OCI-LY3 (cell line): ENCODE measurements at regions not wholly inside any gene's neighbourhood (a gene's known extent, or its start where the extent isn't known, plus 50 kb on each side); places are given as distances from the start of the nearest gene placed in this dataset.

Experiments used
- CTCF ChIP-seq: fragments of 200-600, 300-600 bp; sonication (generic); IDR thresholded peaks from 2 replicates; pipeline ENCODE4 v1.5.1; 2014; ENCODE audit warnings: antibody characterized with exemption, low read length, low read depth
- EZH2phosphoT487 ChIP-seq: fragments of 200-600 bp; shearing (Covaris generic); IDR thresholded peaks from 2 replicates; pipeline ENCODE4 v1.6.1; 2018; ENCODE audit warnings: antibody characterized with exemption, mixed run types, low read depth

DNA sequence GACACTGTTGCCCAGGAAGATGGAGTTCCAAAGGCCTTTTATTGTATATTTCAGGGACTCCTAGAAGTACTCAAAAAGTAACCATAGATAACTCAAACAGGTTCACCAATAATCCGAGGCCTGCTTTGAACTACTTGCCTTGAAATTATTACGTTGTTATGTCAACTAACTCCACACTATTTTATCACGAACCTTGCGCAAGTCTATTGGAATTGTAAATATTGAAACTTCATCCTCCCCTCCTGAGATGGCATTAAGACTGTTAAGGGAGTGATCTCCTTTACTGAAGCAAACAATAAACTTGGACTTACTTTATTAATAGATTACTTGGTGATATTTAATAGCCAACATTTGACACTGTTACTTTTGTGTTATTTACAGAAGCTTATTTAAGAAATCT, 199.6 kb upstream of the GADL1 start:
- no peak for TF ChIP-seq CTCF
- TF ChIP-seq EZH2phosphoT487, result no peak
